ENCODE measurements at regions not wholly inside any gene's neighbourhood (a gene's known extent, or its start where the extent isn't known, plus 50 kb on each side); places are given as distances from the start of the nearest gene placed in this dataset.
"Not testable (repeated sequence)": the region's sequence is repeated elsewhere in the genome, so short reads cannot be mapped to it uniquely, and the experiment has no call there.

- H3K27ac Mint-ChIP-seq, result no peak overlapping the region
- H3K9me3 Mint-ChIP-seq, result no peaks in the 10 kb centered on the region
- H3K36me3 Mint-ChIP-seq, result no peaks in the 10 kb centered on the region
Observed at GRCh38 chr6:6976193-6976592, 131.6 kb upstream of the RREB1 start.

GRCh38 chr6:6978731-6979130, 129.0 kb upstream of the RREB1 start:
- H3K4me3 Mint-ChIP-seq, result no peak overlapping the region
- no peaks in the 10 kb centered on the region for H3K9me3 Mint-ChIP-seq
- DNase-seq, result no peak
- H3K27ac Mint-ChIP-seq, result no peak overlapping the region
- no peaks in the 10 kb centered on the region for H3K4me1 Mint-ChIP-seq
- H3K36me3 Mint-ChIP-seq, result no peaks in the 10 kb centered on the region
- no peaks in the 10 kb centered on the region for H3K27me3 Mint-ChIP-seq

More at GRCh38 chr6:6976193-6976592, 131.6 kb upstream of the RREB1 start:
- H3K4me1 Mint-ChIP-seq, result peaks cover 2% of the 10 kb centered on the region
- DNase-seq, result no peak
- no peak overlapping the region for H3K4me3 Mint-ChIP-seq
- no peaks in the 10 kb centered on the region for H3K27me3 Mint-ChIP-seq

- DNase-seq, result no peak
- no peaks in the 10 kb centered on the region for H3K27me3 Mint-ChIP-seq
- H3K4me3 Mint-ChIP-seq, result no peak overlapping the region
- no peaks in the 10 kb centered on the region for H3K9me3 Mint-ChIP-seq
- H3K4me1 Mint-ChIP-seq, result no peaks in the 10 kb centered on the region
- H3K36me3 Mint-ChIP-seq, result no peaks in the 10 kb centered on the region
- H3K27ac Mint-ChIP-seq, result no peak overlapping the region
Observed at GRCh38 chr6:6980999-6981597, 126.7 kb upstream of the RREB1 start.

- Mint-ChIP-seq H3K27me3 (no peaks in the 10 kb centered on the region), H3K36me3 (no peaks in the 10 kb centered on the region), H3K4me1 (no peaks in the 10 kb centered on the region), H3K27ac (no peak overlapping the region), H3K4me3 (no peak overlapping the region), H3K9me3 (no peaks in the 10 kb centered on the region)
- DNase-seq, result no peak
Observed at GRCh38 chr6:6981681-6982322, 126.0 kb upstream of the RREB1 start.

- no peak for DNase-seq
- H3K4me3 Mint-ChIP-seq, result no peak overlapping the region
- no peaks in the 10 kb centered on the region for H3K36me3 Mint-ChIP-seq
- H3K27ac Mint-ChIP-seq, result no peak overlapping the region
- no peaks in the 10 kb centered on the region for H3K4me1 Mint-ChIP-seq
- no peaks in the 10 kb centered on the region for H3K9me3 Mint-ChIP-seq
- H3K27me3 Mint-ChIP-seq, result no peaks in the 10 kb centered on the region
Observed at GRCh38 chr6:6982663-6983062, 125.1 kb upstream of the RREB1 start.

GRCh38 chr6:6984585-6985366, 123.0 kb upstream of the RREB1 start:
- Mint-ChIP-seq H3K27ac (no peak overlapping the region), H3K4me1 (no peaks in the 10 kb centered on the region), H3K27me3 (no peaks in the 10 kb centered on the region), H3K9me3 (no peaks in the 10 kb centered on the region), H3K4me3 (no peak overlapping the region), H3K36me3 (no peaks in the 10 kb centered on the region)
- no peak for DNase-seq

- no peak for DNase-seq
- H3K4me3 Mint-ChIP-seq, result no peak overlapping the region
- no peaks in the 10 kb centered on the region for H3K4me1 Mint-ChIP-seq
- H3K27ac Mint-ChIP-seq, result no peak overlapping the region
- H3K27me3 Mint-ChIP-seq, result no peaks in the 10 kb centered on the region
- no peaks in the 10 kb centered on the region for H3K9me3 Mint-ChIP-seq
- no peaks in the 10 kb centered on the region for H3K36me3 Mint-ChIP-seq
Observed at GRCh38 chr6:6986344-6986743, 121.4 kb upstream of the RREB1 start.

GRCh38 chr6:6987749-6988148, 120.0 kb upstream of the RREB1 start:
- no peak for DNase-seq

GRCh38 chr6:6990059-6990458, 117.7 kb upstream of the RREB1 start:
- H3K36me3 Mint-ChIP-seq, result not testable (repeated sequence)

More at GRCh38 chr6:6987749-6988148, 120.0 kb upstream of the RREB1 start:
- Mint-ChIP-seq H3K4me1 (no peaks in the 10 kb centered on the region), H3K27me3 (no peaks in the 10 kb centered on the region), H3K27ac (no peak overlapping the region), H3K36me3 (no peaks in the 10 kb centered on the region), H3K9me3 (no peaks in the 10 kb centered on the region), H3K4me3 (no peak overlapping the region)

GRCh38 chr6:6993503-6994237, 114.1 kb upstream of the RREB1 start:
- H3K9me3 Mint-ChIP-seq, result no peaks in the 10 kb centered on the region
- no peaks in the 10 kb centered on the region for H3K4me1 Mint-ChIP-seq

More at GRCh38 chr6:6990059-6990458, 117.7 kb upstream of the RREB1 start:
- H3K27me3 Mint-ChIP-seq, H3K4me1 Mint-ChIP-seq, H3K27ac Mint-ChIP-seq, DNase-seq, H3K9me3 Mint-ChIP-seq, H3K4me3 Mint-ChIP-seq: not testable (repeated sequence)

GRCh38 chr6:6994796-6995195, 113.0 kb upstream of the RREB1 start:
- Mint-ChIP-seq H3K27me3 (no peaks in the 10 kb centered on the region), H3K4me1 (no peaks in the 10 kb centered on the region), H3K27ac (no peak overlapping the region), H3K4me3 (no peak overlapping the region), H3K36me3 (no peaks in the 10 kb centered on the region), H3K9me3 (no peaks in the 10 kb centered on the region)
- DNase-seq, result no peak

More at GRCh38 chr6:6993503-6994237, 114.1 kb upstream of the RREB1 start:
- no peak overlapping the region for H3K27ac Mint-ChIP-seq
- H3K36me3 Mint-ChIP-seq, result no peaks in the 10 kb centered on the region
- no peaks in the 10 kb centered on the region for H3K27me3 Mint-ChIP-seq
- DNase-seq, result no peak
- H3K4me3 Mint-ChIP-seq, result no peak overlapping the region

GRCh38 chr6:6995328-6995727, 112.4 kb upstream of the RREB1 start:
- Mint-ChIP-seq H3K27me3 (no peaks in the 10 kb centered on the region), H3K4me3 (no peak overlapping the region), H3K4me1 (no peaks in the 10 kb centered on the region), H3K9me3 (no peaks in the 10 kb centered on the region), H3K36me3 (no peaks in the 10 kb centered on the region), H3K27ac (no peak overlapping the region)
- no peak for DNase-seq

GRCh38 chr6:6996124-6996523, 111.6 kb upstream of the RREB1 start:
- H3K27me3 Mint-ChIP-seq, result no peaks in the 10 kb centered on the region
- H3K9me3 Mint-ChIP-seq, result no peaks in the 10 kb centered on the region
- DNase-seq, result no peak
- no peaks in the 10 kb centered on the region for H3K4me1 Mint-ChIP-seq
- H3K27ac Mint-ChIP-seq, result no peak overlapping the region
- no peak overlapping the region for H3K4me3 Mint-ChIP-seq
- H3K36me3 Mint-ChIP-seq, result no peaks in the 10 kb centered on the region

- no peaks in the 10 kb centered on the region for H3K27me3 Mint-ChIP-seq
- H3K36me3 Mint-ChIP-seq, result no peaks in the 10 kb centered on the region
- no peak overlapping the region for H3K4me3 Mint-ChIP-seq
- DNase-seq, result no peak
- no peak overlapping the region for H3K27ac Mint-ChIP-seq
- no peaks in the 10 kb centered on the region for H3K4me1 Mint-ChIP-seq
- H3K9me3 Mint-ChIP-seq, result no peaks in the 10 kb centered on the region
Observed at GRCh38 chr6:6997263-6998193, 110.2 kb upstream of the RREB1 start.
